Fibroblast of mammary gland (primary cell): ENCODE measurements at regions not wholly inside any gene's neighbourhood (a gene's known extent, or its start where the extent isn't known, plus 50 kb on each side); places are given as distances from the start of the nearest gene placed in this dataset.

Experiments used
- DNase-seq: peaks from one replicate; pipeline ENCODE4 v3.0.0-alpha.2; 2010; ENCODE audit warnings: low read depth
- H3K4me3 ChIP-seq: 2 replicates; pipeline ENCODE4 v1.5.1; 2011; ENCODE audit warnings: low read depth, mild to moderate bottlenecking, low read length, moderate library complexity; ENCODE audit not compliant: control insufficient read depth
- TF ChIP-seq, protein P1 (sequence below): conservative IDR thresholded peaks from 2 replicates; pipeline ENCODE4 v1.5.1; 2011; ENCODE audit warnings: low read depth, low read length, inconsistent platforms; ENCODE audit not compliant: control insufficient read depth, insufficient read depth

DNA sequence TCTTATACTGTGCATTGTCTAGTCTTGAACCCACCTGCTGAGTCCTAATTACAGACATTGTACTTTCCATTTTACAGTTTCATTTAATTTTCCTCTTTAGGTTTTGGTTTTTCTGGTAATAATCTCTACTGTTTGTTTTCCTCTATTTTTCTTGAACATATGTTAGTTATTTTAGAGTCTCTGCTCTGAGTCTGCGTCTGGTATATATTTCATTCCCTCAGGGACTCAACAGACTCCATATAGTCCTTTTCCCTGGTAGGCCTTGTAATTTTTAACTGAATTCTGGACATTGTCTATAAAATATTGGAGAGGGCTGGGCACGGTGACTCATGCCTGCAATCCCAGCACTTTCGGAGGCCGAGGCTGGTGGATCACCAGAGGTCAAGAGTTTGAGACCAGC is 121.8 kb upstream of the STOX2 start:
- DNase-seq, result no peak
- H3K4me3 ChIP-seq, result no peak overlapping the region
- TF ChIP-seq, protein P1, sequence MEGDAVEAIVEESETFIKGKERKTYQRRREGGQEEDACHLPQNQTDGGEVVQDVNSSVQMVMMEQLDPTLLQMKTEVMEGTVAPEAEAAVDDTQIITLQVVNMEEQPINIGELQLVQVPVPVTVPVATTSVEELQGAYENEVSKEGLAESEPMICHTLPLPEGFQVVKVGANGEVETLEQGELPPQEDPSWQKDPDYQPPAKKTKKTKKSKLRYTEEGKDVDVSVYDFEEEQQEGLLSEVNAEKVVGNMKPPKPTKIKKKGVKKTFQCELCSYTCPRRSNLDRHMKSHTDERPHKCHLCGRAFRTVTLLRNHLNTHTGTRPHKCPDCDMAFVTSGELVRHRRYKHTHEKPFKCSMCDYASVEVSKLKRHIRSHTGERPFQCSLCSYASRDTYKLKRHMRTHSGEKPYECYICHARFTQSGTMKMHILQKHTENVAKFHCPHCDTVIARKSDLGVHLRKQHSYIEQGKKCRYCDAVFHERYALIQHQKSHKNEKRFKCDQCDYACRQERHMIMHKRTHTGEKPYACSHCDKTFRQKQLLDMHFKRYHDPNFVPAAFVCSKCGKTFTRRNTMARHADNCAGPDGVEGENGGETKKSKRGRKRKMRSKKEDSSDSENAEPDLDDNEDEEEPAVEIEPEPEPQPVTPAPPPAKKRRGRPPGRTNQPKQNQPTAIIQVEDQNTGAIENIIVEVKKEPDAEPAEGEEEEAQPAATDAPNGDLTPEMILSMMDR, result no peak

DNA sequence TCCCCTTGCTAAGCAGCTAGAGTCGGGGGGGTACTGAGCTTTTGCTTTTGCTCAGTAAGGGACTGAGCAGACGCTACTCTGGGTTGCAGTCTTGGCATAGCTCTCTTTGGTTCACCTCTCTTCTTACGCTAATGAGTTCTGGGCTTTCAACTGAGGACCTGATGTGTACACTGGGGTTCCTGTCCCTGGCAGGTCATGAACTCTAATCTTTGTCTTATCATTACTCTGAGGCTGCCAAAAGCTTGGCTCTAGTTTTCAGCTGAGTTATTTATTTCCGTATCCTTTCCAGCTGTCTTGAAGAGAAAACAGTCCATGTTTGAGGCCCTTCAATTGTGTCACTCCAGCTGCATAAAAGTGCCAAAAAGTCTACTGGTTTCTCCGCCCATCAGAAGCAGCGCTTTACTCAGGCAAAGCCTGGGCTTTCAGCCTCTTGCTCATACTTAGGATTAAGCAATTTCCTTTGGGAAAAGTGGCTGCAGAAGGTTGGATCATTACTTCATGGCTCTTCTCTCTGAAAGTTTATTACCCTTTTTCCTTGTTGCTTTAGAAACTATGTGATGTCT is 121.0 kb upstream of the STOX2 start:
- H3K4me3 ChIP-seq, result no peak overlapping the region
- peak; percentile 79 for DNase-seq
- TF ChIP-seq, protein P1, result no peak

DNA sequence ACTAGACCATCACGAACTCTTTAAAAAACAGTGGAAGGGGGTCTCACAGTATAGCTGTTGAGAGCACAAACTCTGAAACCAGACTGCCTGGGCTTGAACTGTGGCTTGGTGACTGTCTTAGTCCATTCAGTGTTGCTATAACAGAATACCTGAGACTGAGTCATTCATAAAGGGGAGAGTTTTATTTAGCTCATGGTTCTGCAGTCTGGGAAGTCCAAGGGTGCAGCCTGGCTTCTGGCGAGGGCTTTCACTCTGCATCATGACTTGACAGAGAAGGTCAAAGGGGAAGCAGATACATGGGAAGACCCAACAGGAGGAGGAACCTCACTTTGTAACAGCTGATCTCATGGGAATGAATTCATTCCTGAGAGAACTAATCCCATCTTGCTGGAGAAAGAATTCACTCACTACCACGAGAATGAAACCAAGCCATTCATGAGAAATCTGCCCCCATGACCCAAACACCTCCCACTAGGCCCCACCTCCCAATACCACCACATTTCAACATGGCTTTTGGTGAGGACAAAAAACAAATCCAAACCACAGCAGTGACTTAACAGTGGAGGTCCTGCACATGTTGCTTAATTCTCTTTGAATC is 116.7 kb upstream of the STOX2 start:
- TF ChIP-seq, protein P1, result no peak
- DNase-seq, result peak; percentile 15
- H3K4me3 ChIP-seq, result no peak overlapping the region

DNA sequence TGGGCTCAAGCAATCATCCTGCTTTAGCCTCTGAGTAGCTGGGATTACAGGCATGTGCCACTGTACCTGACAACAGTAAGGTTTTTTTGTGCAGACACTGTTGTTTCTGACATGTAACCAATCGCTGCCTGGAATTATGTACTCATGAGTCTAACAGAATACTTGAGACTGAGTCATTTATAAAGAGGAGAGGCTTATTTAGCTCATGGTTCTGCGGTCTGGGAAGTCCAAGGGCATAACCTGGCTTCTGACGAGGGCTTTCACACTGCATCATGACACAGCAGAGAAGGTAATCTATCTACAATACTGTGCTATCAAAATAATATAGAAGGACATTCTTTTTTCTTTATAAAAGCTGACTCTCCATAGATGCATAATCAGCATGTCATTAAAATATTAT is 115.5 kb upstream of the STOX2 start:
- no peak for DNase-seq
- TF ChIP-seq, protein P1, result no peak
- H3K4me3 ChIP-seq, result no peak overlapping the region

DNA sequence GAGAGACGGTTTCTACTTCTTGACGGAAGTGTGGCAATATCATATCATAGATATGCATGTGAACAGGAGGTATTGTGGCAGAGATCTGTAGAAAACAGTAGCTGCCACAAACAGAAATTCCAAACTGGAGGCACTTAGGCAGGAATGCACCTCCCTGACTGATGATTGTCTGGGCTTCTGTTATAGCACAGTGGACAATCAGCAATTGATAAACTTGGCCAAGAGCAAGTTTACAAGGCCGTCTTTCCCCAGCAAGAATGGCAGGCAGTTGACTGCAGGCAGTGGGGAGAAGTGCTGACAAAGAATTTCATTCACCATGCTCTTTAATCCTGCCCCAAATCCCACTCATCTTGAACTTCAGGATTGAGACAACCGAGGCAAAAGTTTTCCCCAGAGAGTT is 114.4 kb upstream of the STOX2 start:
- TF ChIP-seq, protein P1, result no peak

DNA sequence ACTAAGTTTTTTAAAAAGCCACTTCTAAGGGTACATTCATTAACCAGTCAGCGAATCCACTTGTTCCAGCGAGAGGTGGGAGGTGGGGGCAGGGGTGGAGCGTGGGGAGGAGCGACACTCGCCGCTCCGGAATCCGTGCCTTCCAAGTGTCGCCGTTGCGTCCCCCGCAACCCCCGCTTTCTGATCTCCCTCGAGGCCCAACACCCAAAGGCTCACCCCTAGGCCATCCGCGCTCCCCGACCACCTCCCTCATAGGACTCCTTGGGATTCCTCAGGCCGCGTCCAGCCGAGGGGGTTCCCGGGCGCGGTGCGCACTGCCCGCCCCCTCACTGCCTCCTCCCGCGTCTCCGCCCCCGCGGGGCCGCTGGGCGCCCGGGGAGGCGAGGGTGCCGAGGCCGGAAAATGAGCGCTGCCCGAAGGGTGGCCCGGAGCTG is 108.1 kb upstream of the STOX2 start:
- H3K4me3 ChIP-seq, result no peak overlapping the region
- DNase-seq, result no peak

More for the DNA sequence above, 114.4 kb upstream of the STOX2 start:
- H3K4me3 ChIP-seq, result no peak overlapping the region
- DNase-seq, result no peak

More for the DNA sequence above, 108.1 kb upstream of the STOX2 start:
- TF ChIP-seq, protein P1, result no peak
